Astrocyte (in vitro differentiated cells and primary cell): ENCODE measurements at regions not wholly inside any gene's neighbourhood (a gene's known extent, or its start where the extent isn't known, plus 50 kb on each side); places are given as distances from the start of the nearest gene placed in this dataset.

ENCODE experiments used
- DNase-seq: peaks from one replicate; pipeline ENCODE4 v3.0.0-alpha.2; 2010; ENCODE audit warnings: low read depth
- FAIRE-seq: peaks from 2 replicates; lab custom pipeline; 2011; peaks lifted over from hg19 to GRCh38; lab: Jason Lieb, UNC
- H2AFZ ChIP-seq: 2 replicates; pipeline ENCODE4 v1.6.0; 2012; ENCODE audit warnings: low read depth, low read length, inconsistent platforms
- H3K27ac ChIP-seq: 2 replicates; pipeline ENCODE4 v1.5.1; 2011; ENCODE audit warnings: low read depth, low read length, inconsistent platforms
- H3K27me3 ChIP-seq: 2 replicates; pipeline ENCODE4 v1.6.0; 2011; ENCODE audit warnings: low read length, inconsistent platforms; ENCODE audit not compliant: insufficient read depth
- H3K36me3 ChIP-seq: 2 replicates; pipeline ENCODE4 v1.5.1; 2011; ENCODE audit warnings: low read length, inconsistent platforms; ENCODE audit not compliant: insufficient read depth
- H3K4me1 ChIP-seq: 2 replicates; pipeline ENCODE4 v1.5.1; 2011; ENCODE audit warnings: low read length, inconsistent platforms; ENCODE audit not compliant: insufficient read depth
- H3K4me2 ChIP-seq: 2 replicates; pipeline ENCODE4 v1.6.0; 2012; ENCODE audit warnings: low read length, inconsistent platforms
- H3K4me3 ChIP-seq: 2 replicates; pipeline ENCODE4 v1.5.1; 2011; ENCODE audit warnings: low read depth, mild to moderate bottlenecking, low read length, inconsistent platforms; ENCODE audit not compliant: insufficient read depth
- H3K79me2 ChIP-seq: 2 replicates; pipeline ENCODE4 v1.6.0; 2012; ENCODE audit warnings: mild to moderate bottlenecking, low read length, inconsistent platforms; ENCODE audit not compliant: insufficient read depth
- H3K9ac ChIP-seq: 2 replicates; pipeline ENCODE4 v1.6.0; 2012; ENCODE audit warnings: mild to moderate bottlenecking, low read length, inconsistent platforms
- H3K9me3 ChIP-seq: 2 replicates; pipeline ENCODE4 v1.5.1; 2012; ENCODE audit warnings: low read depth, mild to moderate bottlenecking, low read length, inconsistent platforms; ENCODE audit not compliant: insufficient read depth
- H4K20me1 ChIP-seq: 2 replicates; pipeline ENCODE4 v1.6.0; 2012; ENCODE audit warnings: low read length, inconsistent platforms; ENCODE audit not compliant: insufficient read depth
- H3K27ac Mint-ChIP-seq: one replicate; pipeline ENCODE4 v1.8.0; 2021; ENCODE audit warnings: mild to moderate bottlenecking, mixed read lengths; ENCODE audit not compliant: unreplicated experiment
- H3K27me3 Mint-ChIP-seq: one replicate; pipeline ENCODE4 v1.8.0; 2021; ENCODE audit warnings: low read depth, mixed read lengths; ENCODE audit not compliant: unreplicated experiment
- H3K36me3 Mint-ChIP-seq: one replicate; pipeline ENCODE4 v1.8.0; 2021; ENCODE audit warnings: low read depth, mixed read lengths; ENCODE audit not compliant: unreplicated experiment
- H3K4me1 Mint-ChIP-seq: one replicate; pipeline ENCODE4 v1.8.0; 2021; ENCODE audit warnings: low read depth, mixed read lengths; ENCODE audit not compliant: unreplicated experiment
- H3K4me3 Mint-ChIP-seq: one replicate; pipeline ENCODE4 v1.8.0; 2021; ENCODE audit warnings: mild to moderate bottlenecking, moderate library complexity, mixed read lengths; ENCODE audit not compliant: unreplicated experiment
- H3K9me3 Mint-ChIP-seq: one replicate; pipeline ENCODE4 v1.8.0; 2021; ENCODE audit warnings: mild to moderate bottlenecking, mixed read lengths; ENCODE audit not compliant: unreplicated experiment
- EZH2 ChIP-seq: IDR thresholded peaks from 2 replicates; pipeline ENCODE4 v1.6.1; 2012; ENCODE audit warnings: mild to moderate bottlenecking, low read length, inconsistent platforms; ENCODE audit not compliant: insufficient read depth
- TF ChIP-seq, protein P1 (sequence below): IDR thresholded peaks from 2 replicates; pipeline ENCODE4 v1.5.1; 2011; ENCODE audit warnings: low read depth, mild to moderate bottlenecking, inconsistent platforms, low read length, moderate library complexity; ENCODE audit not compliant: insufficient read depth

DNA sequence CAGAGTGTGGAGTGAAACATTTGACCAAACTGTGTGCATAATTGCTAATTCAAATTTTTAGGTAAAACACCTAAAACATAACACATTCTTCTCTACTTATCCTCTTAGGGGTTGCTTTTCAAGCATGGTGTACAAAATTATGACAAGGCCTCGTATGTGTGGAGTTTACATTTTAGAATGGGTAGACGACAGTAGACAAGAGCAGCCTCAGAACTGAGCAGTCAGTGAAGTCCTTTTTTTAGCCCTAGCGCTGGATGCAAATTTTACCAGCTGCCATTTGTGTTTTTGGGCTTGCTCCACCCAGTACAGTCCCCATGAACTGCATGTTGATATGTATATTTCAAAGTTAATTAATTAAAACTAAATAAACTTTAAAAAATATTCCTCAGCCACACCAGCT is 64.7 kb upstream of the TOP3B start:
- H3K27ac Mint-ChIP-seq: no peak overlapping the region
- Histone ChIP-seq H3K4me1 (no peaks in the 10 kb centered on the region), H3K27ac (no peak overlapping the region), H4K20me1 (no peaks in the 10 kb centered on the region), H3K4me3 (no peak overlapping the region), H3K9me3 (no peaks in the 10 kb centered on the region), H2AFZ (no peak overlapping the region), H3K79me2 (no peaks in the 10 kb centered on the region), H3K9ac (no peak overlapping the region), H3K36me3 (no peaks in the 10 kb centered on the region), H3K27me3 (peaks cover 14% of the 10 kb centered on the region), H3K4me2 (no peak overlapping the region)
- H3K27me3 Mint-ChIP-seq: peaks cover 26% of the 10 kb centered on the region
- H3K4me3 Mint-ChIP-seq: no peak overlapping the region
- H3K36me3 Mint-ChIP-seq: no peaks in the 10 kb centered on the region
- TF ChIP-seq, protein P1, sequence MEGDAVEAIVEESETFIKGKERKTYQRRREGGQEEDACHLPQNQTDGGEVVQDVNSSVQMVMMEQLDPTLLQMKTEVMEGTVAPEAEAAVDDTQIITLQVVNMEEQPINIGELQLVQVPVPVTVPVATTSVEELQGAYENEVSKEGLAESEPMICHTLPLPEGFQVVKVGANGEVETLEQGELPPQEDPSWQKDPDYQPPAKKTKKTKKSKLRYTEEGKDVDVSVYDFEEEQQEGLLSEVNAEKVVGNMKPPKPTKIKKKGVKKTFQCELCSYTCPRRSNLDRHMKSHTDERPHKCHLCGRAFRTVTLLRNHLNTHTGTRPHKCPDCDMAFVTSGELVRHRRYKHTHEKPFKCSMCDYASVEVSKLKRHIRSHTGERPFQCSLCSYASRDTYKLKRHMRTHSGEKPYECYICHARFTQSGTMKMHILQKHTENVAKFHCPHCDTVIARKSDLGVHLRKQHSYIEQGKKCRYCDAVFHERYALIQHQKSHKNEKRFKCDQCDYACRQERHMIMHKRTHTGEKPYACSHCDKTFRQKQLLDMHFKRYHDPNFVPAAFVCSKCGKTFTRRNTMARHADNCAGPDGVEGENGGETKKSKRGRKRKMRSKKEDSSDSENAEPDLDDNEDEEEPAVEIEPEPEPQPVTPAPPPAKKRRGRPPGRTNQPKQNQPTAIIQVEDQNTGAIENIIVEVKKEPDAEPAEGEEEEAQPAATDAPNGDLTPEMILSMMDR: no peak
- no peak for TF ChIP-seq EZH2
- DNase-seq: no peak
- H3K9me3 Mint-ChIP-seq: no peaks in the 10 kb centered on the region
- no peaks in the 10 kb centered on the region for H3K4me1 Mint-ChIP-seq
- FAIRE-seq: no peak

DNA sequence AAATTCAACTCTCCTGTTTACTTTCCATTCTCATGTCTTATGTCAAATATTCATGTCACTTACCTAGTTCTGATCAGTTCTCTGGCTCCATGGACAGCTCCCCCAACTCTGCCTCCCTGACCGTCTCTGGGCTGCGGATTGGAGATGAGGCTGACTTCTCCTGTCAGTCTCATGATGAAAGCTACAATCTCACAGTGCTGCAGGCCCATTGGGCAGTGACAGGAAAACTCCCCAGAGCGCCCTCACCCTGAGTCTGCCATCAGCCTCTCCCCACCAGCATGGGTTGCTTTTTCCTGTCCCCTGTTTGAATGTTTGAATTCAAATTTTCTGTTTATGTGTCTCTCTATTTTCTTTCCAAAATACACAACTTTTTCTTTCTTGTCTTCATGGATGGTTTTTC is 63.8 kb upstream of the TOP3B start:
- Mint-ChIP-seq H3K4me3 (no peak overlapping the region), H3K27me3 (peaks cover 24% of the 10 kb centered on the region), H3K27ac (no peak overlapping the region), H3K36me3 (no peaks in the 10 kb centered on the region), H3K4me1 (no peaks in the 10 kb centered on the region), H3K9me3 (no peaks in the 10 kb centered on the region)
- no peaks in the 10 kb centered on the region for H3K4me1 ChIP-seq
- DNase-seq (no peak), FAIRE-seq (no peak)
- TF ChIP-seq, protein P1: no peak
- TF ChIP-seq EZH2: no peak
- no peak overlapping the region for H2AFZ ChIP-seq
- H3K4me3 ChIP-seq: no peak overlapping the region
- peaks cover 18% of the 10 kb centered on the region for H3K27me3 ChIP-seq
- no peaks in the 10 kb centered on the region for H3K79me2 ChIP-seq
- H4K20me1 ChIP-seq: no peaks in the 10 kb centered on the region
- no peak overlapping the region for H3K27ac ChIP-seq
- H3K9me3 ChIP-seq: no peaks in the 10 kb centered on the region
- no peak overlapping the region for H3K4me2 ChIP-seq
- H3K36me3 ChIP-seq: no peaks in the 10 kb centered on the region
- no peak overlapping the region for H3K9ac ChIP-seq

DNA sequence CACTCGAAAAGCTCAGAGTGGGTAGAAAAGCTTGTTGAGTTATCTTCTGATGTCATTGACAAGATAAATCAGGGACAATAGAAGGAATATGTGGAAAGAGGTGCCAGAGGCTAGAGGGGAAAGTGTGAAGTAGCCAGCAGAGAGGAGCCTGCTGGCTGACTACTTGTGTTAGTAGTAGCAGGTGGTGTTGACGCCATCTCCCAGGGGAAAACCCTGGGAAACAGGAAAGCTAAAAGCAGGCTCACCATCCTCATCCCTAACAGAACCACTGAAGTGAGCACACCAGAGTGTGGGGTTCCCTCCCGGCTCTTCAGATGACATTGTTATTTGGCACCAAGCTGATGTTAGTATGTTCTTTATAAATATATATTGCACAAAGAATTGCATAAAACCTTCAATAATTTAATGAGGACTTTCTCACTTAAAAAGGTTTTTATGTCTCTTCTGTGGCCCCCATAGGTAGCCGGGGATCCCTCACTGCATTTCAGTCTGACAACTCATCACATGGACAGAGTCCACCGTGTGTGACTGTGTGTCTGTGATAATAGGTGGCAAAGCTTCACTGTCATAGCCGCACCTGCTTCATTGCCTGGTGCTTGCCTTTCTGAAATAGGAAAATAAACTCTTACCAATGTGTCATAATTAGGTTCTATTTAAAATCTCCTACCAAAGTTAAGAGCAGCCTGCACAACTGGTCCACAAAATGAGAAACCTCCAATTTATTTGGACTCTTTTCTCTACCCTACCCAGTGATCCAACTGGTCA is 63.2 kb upstream of the TOP3B start:
- Histone ChIP-seq H3K27me3 (peaks cover 18% of the 10 kb centered on the region), H3K79me2 (no peaks in the 10 kb centered on the region), H4K20me1 (no peaks in the 10 kb centered on the region), H3K4me2 (no peak overlapping the region), H3K4me3 (no peak overlapping the region), H3K27ac (no peak overlapping the region), H3K9ac (no peak overlapping the region), H2AFZ (no peak overlapping the region), H3K36me3 (no peaks in the 10 kb centered on the region), H3K9me3 (no peaks in the 10 kb centered on the region), H3K4me1 (no peaks in the 10 kb centered on the region)
- Mint-ChIP-seq H3K36me3 (no peaks in the 10 kb centered on the region), H3K4me3 (no peak overlapping the region), H3K27ac (no peak overlapping the region), H3K9me3 (no peaks in the 10 kb centered on the region), H3K4me1 (no peaks in the 10 kb centered on the region), H3K27me3 (peaks cover 24% of the 10 kb centered on the region)
- TF ChIP-seq, protein P1: no peak
- TF ChIP-seq EZH2: no peak
- no peak for DNase-seq
- no peak for FAIRE-seq
